Sigmoid colon (tissue), 6 donors: ENCODE measurements at regions not wholly inside any gene's neighbourhood (a gene's known extent, or its start where the extent isn't known, plus 50 kb on each side); places are given as distances from the start of the nearest gene placed in this dataset.

Source experiments
- DNase-seq: peaks from one replicate; pipeline ENCODE4 v3.0.0-alpha.2; 2019
- H3K27ac ChIP-seq, 4 donors: fragments of 200-600 bp; sonication (generic); one replicate each; pipeline ENCODE4 v1.5.1; 2016 to 2019; ENCODE audit warnings: mild to moderate bottlenecking in 1 of 4
- H3K27me3 ChIP-seq, 3 donors: fragments of 200-600 bp; sonication (generic); one replicate each; pipeline ENCODE4 v1.5.1; 2019; ENCODE audit warnings: mild to moderate bottlenecking in 1 of 3
- H3K36me3 ChIP-seq, 4 donors: fragments of 200-600 bp; sonication (generic); one replicate each; pipeline ENCODE4 v1.5.1; 2016 to 2019
- H3K4me1 ChIP-seq, 4 donors: fragments of 200-600 bp; sonication (generic); one replicate each; pipeline ENCODE4 v1.5.1; 2017 to 2019
- H3K4me3 ChIP-seq, 4 donors: fragments of 200-600 bp; sonication (generic); one replicate each; pipeline ENCODE4 v1.5.1; 2017 to 2019; ENCODE audit warnings: mild to moderate bottlenecking in 2 of 4, moderate library complexity in 1 of 4
- H3K9me3 ChIP-seq, 4 donors: fragments of 200-600 bp in 3 of 4; sonication (generic) in 3 of 4; one replicate each; pipeline versions ENCODE4 v1.5.1 to v1.6.1; 2013 to 2019
- EP300 ChIP-seq, 4 donors: sonication (generic); formaldehyde crosslinking; IDR thresholded peaks; one replicate each; pipeline ENCODE4 v1.6.1; 2017; ENCODE audit warnings: antibody characterized with exemption in 4 of 4
- POLR2A ChIP-seq, 2 donors: fragments of 450-650 bp; IDR thresholded peaks; one replicate each; pipeline ENCODE4 v1.6.1; 2016; ENCODE audit warnings: antibody characterized with exemption in 2 of 2, mild to moderate bottlenecking in 2 of 2, moderate library complexity in 2 of 2
- POLR2AphosphoS5 ChIP-seq, 4 donors: sonication (generic); formaldehyde crosslinking; IDR thresholded peaks; one replicate each; pipeline ENCODE4 v1.6.1; 2017; ENCODE audit warnings: antibody characterized with exemption in 4 of 4
- whole genome bisulfite sequencing, 2 donors: extraction: QIAGEN DNeasy Blood & Tissue Kit; methylation state at CpG; one replicate each; pipeline ENCODE4 v1.1.7; 2013; 5-methylcytosine and 5-hydroxymethylcytosine counted together
- intact Hi-C: fragments of 100-400 bp; cut with DNase I; formaldehyde crosslinking; loops from one replicate; pipeline ENCODE4 v1.15.1; 2023
- TF ChIP-seq, protein P1 (sequence below), 4 experiments: fragments of 450-650 bp in 3 of 4; fragments of 200-600 bp in 1 of 4; IDR thresholded peaks; one replicate each; pipeline ENCODE4 v1.5.1; 2016 to 2019; ENCODE audit warnings: antibody characterized with exemption in 4 of 4, mild to moderate bottlenecking in 3 of 4, moderate library complexity in 2 of 4
- donor health status: healthy with polysubstance abuse.
- donor health status: healthy.

GRCh38 chr4:120158046-120158445 is 91.4 kb upstream of the MAD2L1 start:
- no peaks in the 10 kb centered on the region for H3K36me3 ChIP-seq
- no peak overlapping the region for H3K27ac ChIP-seq
- TF ChIP-seq EP300 (IDR thresholded peaks at IDR 0.05) (no peak), POLR2A (IDR thresholded peaks at IDR 0.05) (no peak), POLR2AphosphoS5 (IDR thresholded peaks at IDR 0.05) (no peak)
- TF ChIP-seq, protein P1, sequence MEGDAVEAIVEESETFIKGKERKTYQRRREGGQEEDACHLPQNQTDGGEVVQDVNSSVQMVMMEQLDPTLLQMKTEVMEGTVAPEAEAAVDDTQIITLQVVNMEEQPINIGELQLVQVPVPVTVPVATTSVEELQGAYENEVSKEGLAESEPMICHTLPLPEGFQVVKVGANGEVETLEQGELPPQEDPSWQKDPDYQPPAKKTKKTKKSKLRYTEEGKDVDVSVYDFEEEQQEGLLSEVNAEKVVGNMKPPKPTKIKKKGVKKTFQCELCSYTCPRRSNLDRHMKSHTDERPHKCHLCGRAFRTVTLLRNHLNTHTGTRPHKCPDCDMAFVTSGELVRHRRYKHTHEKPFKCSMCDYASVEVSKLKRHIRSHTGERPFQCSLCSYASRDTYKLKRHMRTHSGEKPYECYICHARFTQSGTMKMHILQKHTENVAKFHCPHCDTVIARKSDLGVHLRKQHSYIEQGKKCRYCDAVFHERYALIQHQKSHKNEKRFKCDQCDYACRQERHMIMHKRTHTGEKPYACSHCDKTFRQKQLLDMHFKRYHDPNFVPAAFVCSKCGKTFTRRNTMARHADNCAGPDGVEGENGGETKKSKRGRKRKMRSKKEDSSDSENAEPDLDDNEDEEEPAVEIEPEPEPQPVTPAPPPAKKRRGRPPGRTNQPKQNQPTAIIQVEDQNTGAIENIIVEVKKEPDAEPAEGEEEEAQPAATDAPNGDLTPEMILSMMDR (IDR thresholded peaks at IDR 0.05) = no peak
- no peak for DNase-seq
- H3K27me3 ChIP-seq = no peaks in the 10 kb centered on the region
- no peaks in the 10 kb centered on the region for H3K9me3 ChIP-seq
- no peak overlapping the region for H3K4me3 ChIP-seq
- 73 to 74% methylated on average over 2 of the region's 2 CpGs for WGBS, 2 donors
- no peaks in the 10 kb centered on the region for H3K4me1 ChIP-seq
- intact Hi-C loops = loop anchor here (5.0 kb wide), 1 partner anchor 1094 kb away; no protein-coding TSS in a partner anchor

- WGBS, 2 donors = 21 to 35% methylated on average over 5 of the region's 5 CpGs
- TF ChIP-seq POLR2AphosphoS5 (IDR thresholded peaks at IDR 0.05) (no peak), POLR2A (IDR thresholded peaks at IDR 0.05) (no peak), EP300 (IDR thresholded peaks at IDR 0.05) (no peak)
- TF ChIP-seq, protein P1 (IDR thresholded peaks at IDR 0.05) = peak; percentile 42 to 64 (median 58)
- Histone ChIP-seq H3K36me3 (no peaks in the 10 kb centered on the region), H3K4me3 (no peak overlapping the region), H3K27me3 (no peaks in the 10 kb centered on the region), H3K27ac (no peak overlapping the region), H3K4me1 (no peaks in the 10 kb centered on the region), H3K9me3 (no peaks in the 10 kb centered on the region)
- intact Hi-C loops = loop anchor here (2.0 to 5.0 kb wide), 2 partner anchors 941 to 1096 kb away; no protein-coding TSS in a partner anchor
- no peak for DNase-seq
Measured at GRCh38 chr4:120156120-120156718, 89.6 kb upstream of the MAD2L1 start.

GRCh38 chr4:120155287-120155686 is 88.6 kb upstream of the MAD2L1 start:
- no peak for TF ChIP-seq POLR2AphosphoS5 (IDR thresholded peaks at IDR 0.05)
- no peak for TF ChIP-seq POLR2A (IDR thresholded peaks at IDR 0.05)
- TF ChIP-seq, protein P1 (IDR thresholded peaks at IDR 0.05) = no peak
- no peak for TF ChIP-seq EP300 (IDR thresholded peaks at IDR 0.05)
- intact Hi-C loops = loop anchor here (5.0 kb wide), 1 partner anchor 1097 kb away; no protein-coding TSS in a partner anchor
- Histone ChIP-seq H3K4me1 (no peaks in the 10 kb centered on the region), H3K9me3 (no peaks in the 10 kb centered on the region), H3K27me3 (no peaks in the 10 kb centered on the region), H3K4me3 (no peak overlapping the region), H3K27ac (no peak overlapping the region), H3K36me3 (no peaks in the 10 kb centered on the region)
- WGBS, 2 donors = 72 to 74% methylated on average over 3 of the region's 3 CpGs
- no peak for DNase-seq

DNA sequence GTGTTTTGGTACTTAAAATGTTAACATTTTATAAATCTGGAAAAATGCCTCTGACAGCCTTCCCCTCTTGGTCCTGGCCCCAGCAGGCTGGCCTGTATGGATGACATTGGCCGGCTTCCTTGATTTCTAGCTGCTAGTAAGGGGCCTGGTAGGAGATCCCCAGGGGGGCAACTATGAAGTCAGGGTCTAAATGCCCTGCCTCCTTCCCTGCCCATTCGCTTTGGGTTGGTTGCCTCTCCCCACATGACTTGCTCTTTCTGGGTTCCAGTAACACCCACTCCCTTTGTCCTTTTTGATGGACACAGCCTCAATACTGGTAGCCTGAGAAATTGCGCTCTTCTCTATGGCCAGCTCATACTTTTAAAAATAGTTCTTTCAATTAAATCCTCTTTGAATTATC is 78.0 kb upstream of the MAD2L1 start:
- no peak for DNase-seq
- TF ChIP-seq EP300 (IDR thresholded peaks at IDR 0.05) (no peak), POLR2A (IDR thresholded peaks at IDR 0.05) (no peak), POLR2AphosphoS5 (IDR thresholded peaks at IDR 0.05) (no peak)
- TF ChIP-seq, protein P1 (IDR thresholded peaks at IDR 0.05) = no peak
- intact Hi-C loops = no loop called here
- Histone ChIP-seq H3K27me3 (no peaks in the 10 kb centered on the region), H3K9me3 (no peaks in the 10 kb centered on the region), H3K4me1 (no peaks in the 10 kb centered on the region), H3K27ac (no peak overlapping the region), H3K4me3 (no peak overlapping the region), H3K36me3 (no peaks in the 10 kb centered on the region)
- WGBS, 2 donors = 91 to 94% methylated on average over 3 of the region's 3 CpGs

DNA sequence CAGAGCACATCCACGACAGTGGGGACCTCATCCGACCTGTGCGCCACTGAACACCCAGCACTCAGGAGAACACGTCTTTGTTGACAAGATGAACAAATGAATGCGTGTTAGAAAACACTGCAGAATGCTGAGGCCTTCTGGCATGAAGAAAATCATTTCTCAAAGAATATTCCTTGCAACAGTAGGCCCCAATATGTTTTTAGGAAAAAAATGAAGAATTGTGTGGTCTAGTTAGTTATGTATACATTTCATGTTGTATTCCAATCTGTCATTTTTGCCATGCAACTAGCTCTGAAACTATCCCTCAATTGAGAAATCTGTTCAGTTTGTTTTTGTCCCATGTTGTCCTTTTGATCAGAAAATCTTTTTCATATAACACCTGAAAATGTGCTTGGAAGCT is 77.4 kb upstream of the MAD2L1 start:
- H3K4me1 ChIP-seq = no peaks in the 10 kb centered on the region
- no peaks in the 10 kb centered on the region for H3K27me3 ChIP-seq
- no peak overlapping the region for H3K4me3 ChIP-seq
- H3K9me3 ChIP-seq = no peaks in the 10 kb centered on the region
- WGBS, 2 donors = 75 to 87% methylated on average over 5 of the region's 5 CpGs
- TF ChIP-seq POLR2A (IDR thresholded peaks at IDR 0.05) (no peak), EP300 (IDR thresholded peaks at IDR 0.05) (no peak), POLR2AphosphoS5 (IDR thresholded peaks at IDR 0.05) (no peak)
- TF ChIP-seq, protein P1 (IDR thresholded peaks at IDR 0.05) = no peak
- H3K27ac ChIP-seq = no peak overlapping the region
- no peaks in the 10 kb centered on the region for H3K36me3 ChIP-seq
- no peak for DNase-seq
- intact Hi-C loops = no loop called here
